Cardiac muscle cell (in vitro differentiated cells and primary cell): ENCODE measurements at regions not wholly inside any gene's neighbourhood (a gene's known extent, or its start where the extent isn't known, plus 50 kb on each side); places are given as distances from the start of the nearest gene placed in this dataset.

Experiments
- DNase-seq, 2 donors: peaks; one replicate each; pipeline versions ENCODE4 v3.0.0 to v3.0.0-alpha.2; 2010 to 2017; ENCODE audit warnings: low read depth in 1 of 2, low spot score in 1 of 2
- H3K27ac ChIP-seq: fragments of 200-600 bp; sonication (generic); 2 replicates; pipeline ENCODE4 v1.5.1; 2016
- H3K27me3 ChIP-seq: fragments of 200-600 bp; sonication (generic); 2 replicates; pipeline ENCODE4 v1.6.0; 2016; ENCODE audit warnings: control low read depth
- H3K36me3 ChIP-seq: fragments of 200-600 bp; sonication (generic); 2 replicates; pipeline ENCODE4 v1.5.1; 2016; ENCODE audit warnings: control low read depth
- H3K4me1 ChIP-seq: fragments of 200-600 bp; sonication (generic); 2 replicates; pipeline ENCODE4 v1.8.1; 2017; ENCODE audit warnings: low read depth, mild to moderate bottlenecking, mixed run types
- H3K4me3 ChIP-seq: fragments of 200-600 bp; sonication (generic); 2 replicates; pipeline ENCODE4 v1.5.1; 2016; ENCODE audit warnings: mild to moderate bottlenecking
- H3K9me3 ChIP-seq: fragments of 200-600 bp; sonication (generic); 2 replicates; pipeline ENCODE4 v1.5.1; 2017; ENCODE audit warnings: low read depth, mild to moderate bottlenecking, control low read depth
- TF ChIP-seq, protein P1 (sequence below): IDR thresholded peaks from 2 replicates; pipeline ENCODE4 v1.5.1; 2012; ENCODE audit warnings: low read depth, mild to moderate bottlenecking, low read length

DNA sequence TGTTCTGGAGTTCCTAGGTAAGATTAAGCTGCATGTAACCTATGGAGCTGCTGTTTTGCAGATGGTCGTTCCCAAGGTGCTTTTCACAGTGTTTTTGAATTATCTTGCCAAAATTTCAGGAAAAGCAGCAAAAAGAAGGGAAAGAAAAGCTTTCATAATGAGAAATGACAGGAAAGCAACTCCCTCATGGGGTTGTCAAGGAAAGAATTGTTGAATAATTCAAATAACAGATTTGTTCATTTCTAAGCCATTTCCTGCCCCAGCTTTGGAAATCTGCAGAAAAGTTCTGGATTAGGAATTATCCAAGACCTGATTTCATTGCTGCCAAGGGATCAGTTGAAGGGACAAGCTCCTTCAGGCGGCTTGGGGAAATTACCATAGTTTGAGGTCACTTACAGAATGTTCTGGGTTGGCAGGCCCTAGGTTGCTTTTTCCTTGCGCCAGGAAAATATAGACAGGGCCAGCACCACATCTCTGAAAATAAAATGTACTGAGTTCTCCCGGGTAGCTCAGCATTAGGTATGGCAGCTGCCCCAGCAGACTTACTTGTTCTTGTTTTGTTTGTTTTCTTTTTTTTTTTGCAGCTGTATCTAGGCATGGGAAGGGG, 354.7 kb downstream of the STIM2 start:
- DNase-seq: no peak
- Histone ChIP-seq H3K27ac (no peak overlapping the region), H3K36me3 (no peaks in the 10 kb centered on the region), H3K4me3 (no peak overlapping the region), H3K4me1 (no peaks in the 10 kb centered on the region), H3K27me3 (no peaks in the 10 kb centered on the region), H3K9me3 (no peaks in the 10 kb centered on the region)
- TF ChIP-seq, protein P1, sequence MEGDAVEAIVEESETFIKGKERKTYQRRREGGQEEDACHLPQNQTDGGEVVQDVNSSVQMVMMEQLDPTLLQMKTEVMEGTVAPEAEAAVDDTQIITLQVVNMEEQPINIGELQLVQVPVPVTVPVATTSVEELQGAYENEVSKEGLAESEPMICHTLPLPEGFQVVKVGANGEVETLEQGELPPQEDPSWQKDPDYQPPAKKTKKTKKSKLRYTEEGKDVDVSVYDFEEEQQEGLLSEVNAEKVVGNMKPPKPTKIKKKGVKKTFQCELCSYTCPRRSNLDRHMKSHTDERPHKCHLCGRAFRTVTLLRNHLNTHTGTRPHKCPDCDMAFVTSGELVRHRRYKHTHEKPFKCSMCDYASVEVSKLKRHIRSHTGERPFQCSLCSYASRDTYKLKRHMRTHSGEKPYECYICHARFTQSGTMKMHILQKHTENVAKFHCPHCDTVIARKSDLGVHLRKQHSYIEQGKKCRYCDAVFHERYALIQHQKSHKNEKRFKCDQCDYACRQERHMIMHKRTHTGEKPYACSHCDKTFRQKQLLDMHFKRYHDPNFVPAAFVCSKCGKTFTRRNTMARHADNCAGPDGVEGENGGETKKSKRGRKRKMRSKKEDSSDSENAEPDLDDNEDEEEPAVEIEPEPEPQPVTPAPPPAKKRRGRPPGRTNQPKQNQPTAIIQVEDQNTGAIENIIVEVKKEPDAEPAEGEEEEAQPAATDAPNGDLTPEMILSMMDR: no peak

- Histone ChIP-seq H3K9me3 (no peaks in the 10 kb centered on the region), H3K4me1 (no peaks in the 10 kb centered on the region), H3K4me3 (no peak overlapping the region), H3K27me3 (no peaks in the 10 kb centered on the region), H3K27ac (no peak overlapping the region), H3K36me3 (no peaks in the 10 kb centered on the region)
- no peak for DNase-seq
- TF ChIP-seq, protein P1: no peak
These were observed 356.7 kb downstream of the STIM2 start for GRCh38 chr4:27217261-27217769.

GRCh38 chr4:27218013-27218412, 357.4 kb downstream of the STIM2 start:
- Histone ChIP-seq H3K4me3 (no peak overlapping the region), H3K27ac (no peak overlapping the region), H3K36me3 (no peaks in the 10 kb centered on the region), H3K27me3 (no peaks in the 10 kb centered on the region), H3K4me1 (no peaks in the 10 kb centered on the region), H3K9me3 (no peaks in the 10 kb centered on the region)
- DNase-seq: no peak
- TF ChIP-seq, protein P1: no peak

DNA sequence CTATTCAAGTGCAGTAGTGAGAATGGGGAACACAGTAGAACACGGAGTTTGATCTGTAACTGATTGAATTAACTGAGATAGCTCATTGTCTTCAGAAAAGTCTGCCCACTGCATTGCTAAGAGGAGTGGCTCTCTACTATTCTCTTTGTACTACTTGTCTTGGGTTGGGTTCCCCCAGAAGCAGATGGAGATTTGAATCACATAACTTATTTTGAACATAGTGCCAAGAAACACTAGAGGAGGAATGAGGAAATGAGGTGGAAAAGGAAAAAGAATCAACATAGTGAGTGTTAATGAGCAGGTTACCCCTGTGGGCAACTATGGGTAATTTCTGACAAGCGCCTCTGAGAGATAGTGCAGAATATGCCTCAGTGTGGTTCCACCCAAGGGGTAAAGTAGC, 362.7 kb downstream of the STIM2 start:
- TF ChIP-seq, protein P1: no peak
- Histone ChIP-seq H3K27ac (no peak overlapping the region), H3K36me3 (no peaks in the 10 kb centered on the region), H3K4me3 (no peak overlapping the region), H3K27me3 (no peaks in the 10 kb centered on the region), H3K4me1 (no peaks in the 10 kb centered on the region), H3K9me3 (no peaks in the 10 kb centered on the region)
- DNase-seq: no peak

DNA sequence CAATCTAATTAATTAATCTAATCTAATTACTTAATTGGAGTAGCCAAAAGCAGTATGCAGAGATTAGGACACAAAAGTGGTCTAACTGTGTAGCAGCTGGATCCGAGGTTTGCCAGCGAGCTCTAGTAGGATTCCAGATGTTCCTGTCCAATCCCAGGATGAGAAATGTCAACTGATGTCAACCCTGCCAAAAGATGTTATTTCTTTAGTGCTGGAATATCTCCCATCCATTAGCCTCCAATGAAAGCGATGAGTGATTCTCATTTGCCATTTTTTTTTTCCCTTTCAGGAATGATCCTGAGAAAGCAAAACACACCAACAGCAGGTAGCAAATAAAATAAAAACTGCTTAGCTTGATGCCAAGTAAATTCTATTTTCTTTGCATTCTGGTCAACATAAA, 372.9 kb downstream of the STIM2 start:
- Histone ChIP-seq H3K4me1 (no peaks in the 10 kb centered on the region), H3K27ac (no peak overlapping the region), H3K27me3 (no peaks in the 10 kb centered on the region), H3K36me3 (no peaks in the 10 kb centered on the region), H3K4me3 (no peak overlapping the region), H3K9me3 (no peaks in the 10 kb centered on the region)
- DNase-seq: no peak
- TF ChIP-seq, protein P1: no peak
